WI38 (cell line): ENCODE measurements at regions not wholly inside any gene's neighbourhood (a gene's known extent, or its start where the extent isn't known, plus 50 kb on each side); places are given as distances from the start of the nearest gene placed in this dataset.

ENCODE experiments used
- H3K4me3 ChIP-seq: 2 replicates; pipeline ENCODE4 v1.5.1; 2011; ENCODE audit warnings: low read depth, mild to moderate bottlenecking, control low read depth, low read length
- TF ChIP-seq, protein P1 (sequence below): IDR thresholded peaks from 2 replicates; pipeline ENCODE4 v1.5.1; 2012; ENCODE audit warnings: low read depth, mild to moderate bottlenecking, control low read depth, low read length

DNA sequence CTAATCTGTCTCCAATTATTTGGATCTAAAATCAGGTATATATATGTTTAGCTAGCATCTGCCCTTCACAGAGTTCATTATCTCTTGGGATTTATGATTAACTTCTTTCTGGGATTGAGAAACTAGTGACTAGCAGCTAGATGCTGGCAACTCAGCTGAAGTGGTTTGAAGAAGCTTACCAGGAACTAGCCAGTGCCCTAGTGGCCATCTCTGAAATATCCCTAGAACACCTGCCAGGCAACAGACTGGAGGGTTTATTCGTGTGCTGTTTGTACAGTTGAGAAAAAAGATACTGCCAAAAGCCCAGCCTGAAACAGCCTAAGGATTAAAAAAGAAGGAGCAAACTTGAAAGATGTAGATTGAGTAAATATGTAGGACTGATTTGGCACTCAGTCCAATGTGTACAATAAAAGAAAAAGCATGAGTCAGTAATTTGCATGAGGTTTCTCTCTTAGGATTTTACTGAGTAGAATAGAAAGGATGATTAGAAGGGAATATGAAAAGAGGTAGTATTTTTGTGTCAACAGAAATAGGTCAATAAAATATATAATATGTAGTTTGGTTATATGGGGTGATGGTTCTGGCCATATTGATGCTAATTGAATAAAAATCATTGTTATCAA lies 1144.6 kb upstream of the ADGRL2 start:
- TF ChIP-seq, protein P1, sequence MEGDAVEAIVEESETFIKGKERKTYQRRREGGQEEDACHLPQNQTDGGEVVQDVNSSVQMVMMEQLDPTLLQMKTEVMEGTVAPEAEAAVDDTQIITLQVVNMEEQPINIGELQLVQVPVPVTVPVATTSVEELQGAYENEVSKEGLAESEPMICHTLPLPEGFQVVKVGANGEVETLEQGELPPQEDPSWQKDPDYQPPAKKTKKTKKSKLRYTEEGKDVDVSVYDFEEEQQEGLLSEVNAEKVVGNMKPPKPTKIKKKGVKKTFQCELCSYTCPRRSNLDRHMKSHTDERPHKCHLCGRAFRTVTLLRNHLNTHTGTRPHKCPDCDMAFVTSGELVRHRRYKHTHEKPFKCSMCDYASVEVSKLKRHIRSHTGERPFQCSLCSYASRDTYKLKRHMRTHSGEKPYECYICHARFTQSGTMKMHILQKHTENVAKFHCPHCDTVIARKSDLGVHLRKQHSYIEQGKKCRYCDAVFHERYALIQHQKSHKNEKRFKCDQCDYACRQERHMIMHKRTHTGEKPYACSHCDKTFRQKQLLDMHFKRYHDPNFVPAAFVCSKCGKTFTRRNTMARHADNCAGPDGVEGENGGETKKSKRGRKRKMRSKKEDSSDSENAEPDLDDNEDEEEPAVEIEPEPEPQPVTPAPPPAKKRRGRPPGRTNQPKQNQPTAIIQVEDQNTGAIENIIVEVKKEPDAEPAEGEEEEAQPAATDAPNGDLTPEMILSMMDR: no peak
- no peak overlapping the region for H3K4me3 ChIP-seq

- TF ChIP-seq, protein P1: no peak
- H3K4me3 ChIP-seq: no peak overlapping the region
Observed at GRCh38 chr1:80646053-80646452, 1154.7 kb upstream of the ADGRL2 start.

- no peak overlapping the region for H3K4me3 ChIP-seq
- TF ChIP-seq, protein P1: no peak
Observed at GRCh38 chr1:80645621-80646020, 1155.1 kb upstream of the ADGRL2 start.

DNA sequence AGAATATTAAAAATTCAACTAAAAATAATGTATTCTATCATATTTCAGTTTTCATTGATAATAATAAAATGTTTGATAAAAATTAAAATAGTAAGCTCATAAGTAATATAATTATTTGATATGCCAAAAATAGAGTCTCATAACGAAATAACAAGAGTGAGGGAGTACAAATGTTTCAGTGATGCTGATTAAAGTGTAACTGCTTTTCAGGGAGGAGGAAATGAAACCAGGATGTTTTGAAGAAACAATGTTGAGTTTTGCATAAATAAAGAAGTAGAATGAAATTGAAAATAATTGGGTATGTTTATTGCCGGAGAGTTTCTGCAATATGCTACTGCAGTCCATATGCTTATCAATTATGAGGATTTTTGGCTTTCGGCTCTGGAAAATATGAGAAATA lies 1159.8 kb upstream of the ADGRL2 start:
- TF ChIP-seq, protein P1: no peak
- no peak overlapping the region for H3K4me3 ChIP-seq

- TF ChIP-seq, protein P1: no peak
- no peak overlapping the region for H3K4me3 ChIP-seq
Observed at GRCh38 chr1:80639777-80640533, 1160.8 kb upstream of the ADGRL2 start.

- H3K4me3 ChIP-seq: no peak overlapping the region
- TF ChIP-seq, protein P1: no peak
Observed at GRCh38 chr1:80633947-80634706, 1166.6 kb upstream of the ADGRL2 start.

DNA sequence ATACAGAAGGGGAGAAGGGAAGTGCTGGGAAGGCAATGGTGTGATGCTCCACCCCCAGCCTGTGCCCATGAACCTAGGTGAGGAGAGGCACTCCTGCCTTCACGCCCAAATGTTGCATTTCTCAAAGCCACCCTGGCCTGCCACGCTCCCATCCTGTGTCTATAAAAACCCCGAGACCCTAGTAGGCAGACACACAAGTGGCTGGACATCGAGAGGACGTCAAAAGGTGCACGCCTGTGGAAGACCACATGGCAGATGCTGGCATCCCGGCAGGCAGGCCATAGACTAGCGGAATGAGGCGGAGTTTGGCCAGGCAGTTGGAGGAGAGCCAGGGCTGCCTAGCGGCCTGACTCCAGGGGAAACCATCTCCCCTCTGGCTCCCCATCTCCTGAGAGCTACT lies 1168.5 kb upstream of the ADGRL2 start:
- H3K4me3 ChIP-seq: no peak overlapping the region
- TF ChIP-seq, protein P1: no peak
